ENCODE measurements at regions not wholly inside any gene's neighbourhood (a gene's known extent, or its start where the extent isn't known, plus 50 kb on each side); places are given as distances from the start of the nearest gene placed in this dataset.

- WGBS = 60% methylated on average over 1 of the region's 1 CpG
- H2AFZ ChIP-seq (ENCODE audit: low read depth, low read length) = no peak overlapping the region
- H3K4me2 ChIP-seq (ENCODE audit: low read length, poor library complexity, severe bottlenecking) = no peak overlapping the region
- H2BK12ac ChIP-seq (ENCODE audit: low read length in 2 of 2) = no peak overlapping the region
- no peak overlapping the region for H3K4ac ChIP-seq (ENCODE audit: low read depth in 1 of 2, low read length in 2 of 2)
- no peaks in the 10 kb centered on the region for H3K9me3 ChIP-seq (ENCODE audit: control insufficient read depth, low read length)
- no peak overlapping the region for H3K23ac ChIP-seq (ENCODE audit: low read length in 2 of 2)
- DNase-seq = no peak
- no peak overlapping the region for H2BK5ac ChIP-seq (ENCODE audit: low read depth, low read length, poor library complexity, severe bottlenecking)
- no peak overlapping the region for H2AK5ac ChIP-seq (ENCODE audit: low read length, severe bottlenecking)
- H4K91ac ChIP-seq (ENCODE audit: low read length) = no peak overlapping the region
- no peak overlapping the region for H3K14ac ChIP-seq (ENCODE audit: low read length in 2 of 2)
- H3K27me3 ChIP-seq (ENCODE audit: control insufficient read depth in 1 of 2, insufficient read depth in 1 of 2, low read length in 2 of 2) = no peaks in the 10 kb centered on the region
- H3K79me1 ChIP-seq (replicated peaks; ENCODE audit: low read length, poor library complexity, severe bottlenecking) = no peaks in the 10 kb centered on the region
- H3K4me1 ChIP-seq (ENCODE audit: control insufficient read depth, insufficient read depth, low read depth, low read length) = no peaks in the 10 kb centered on the region
- no peak overlapping the region for H3K18ac ChIP-seq (ENCODE audit: low read depth in 1 of 2, low read length in 2 of 2)
- no peak overlapping the region for H2BK15ac ChIP-seq (ENCODE audit: low read depth, poor library complexity, severe bottlenecking)
- H3K27ac ChIP-seq (ENCODE audit: low read length, poor library complexity, severe bottlenecking) = no peak overlapping the region
- no peak overlapping the region for H2BK120ac ChIP-seq (ENCODE audit: low read depth, low read length)
- no peaks in the 10 kb centered on the region for H3K36me3 ChIP-seq (ENCODE audit: control insufficient read depth in 1 of 2, insufficient read depth in 2 of 2, low read depth in 1 of 2, low read length in 2 of 2)
- H3K9ac ChIP-seq (ENCODE audit: low read length) = no peak overlapping the region
- no peak overlapping the region for H3K4me3 ChIP-seq (ENCODE audit: insufficient read depth in 1 of 2, low read depth in 1 of 2, low read length in 2 of 2)
- no peak overlapping the region for H4K8ac ChIP-seq (ENCODE audit: low read length)
Measured at GRCh38 chr4:167930166-167930565, 162.2 kb upstream of the ANXA10 start.

GRCh38 chr4:167934216-167934615, 158.1 kb upstream of the ANXA10 start:
- no peak overlapping the region for H2BK120ac ChIP-seq (ENCODE audit: low read depth, low read length)
- no peak overlapping the region for H3K23ac ChIP-seq (ENCODE audit: low read length in 2 of 2)
- no peak overlapping the region for H3K18ac ChIP-seq (ENCODE audit: low read depth in 1 of 2, low read length in 2 of 2)
- no peak overlapping the region for H4K91ac ChIP-seq (ENCODE audit: low read length)
- H2BK15ac ChIP-seq (ENCODE audit: low read depth, poor library complexity, severe bottlenecking) = no peak overlapping the region
- H2BK5ac ChIP-seq (ENCODE audit: low read depth, low read length, poor library complexity, severe bottlenecking) = no peak overlapping the region
- no peak overlapping the region for H3K4ac ChIP-seq (ENCODE audit: low read depth in 1 of 2, low read length in 2 of 2)
- H3K27ac ChIP-seq (ENCODE audit: low read length, poor library complexity, severe bottlenecking) = no peak overlapping the region
- no peak overlapping the region for H3K4me3 ChIP-seq (ENCODE audit: insufficient read depth in 1 of 2, low read depth in 1 of 2, low read length in 2 of 2)
- DNase-seq = no peak
- H3K36me3 ChIP-seq (ENCODE audit: control insufficient read depth in 1 of 2, insufficient read depth in 2 of 2, low read depth in 1 of 2, low read length in 2 of 2) = no peaks in the 10 kb centered on the region
- no peak overlapping the region for H4K8ac ChIP-seq (ENCODE audit: low read length)
- no peak overlapping the region for H3K9ac ChIP-seq (ENCODE audit: low read length)
- H2AK5ac ChIP-seq (ENCODE audit: low read length, severe bottlenecking) = no peak overlapping the region
- no peaks in the 10 kb centered on the region for H3K79me1 ChIP-seq (replicated peaks; ENCODE audit: low read length, poor library complexity, severe bottlenecking)
- H3K9me3 ChIP-seq (ENCODE audit: control insufficient read depth, low read length) = no peaks in the 10 kb centered on the region
- H3K4me2 ChIP-seq (ENCODE audit: low read length, poor library complexity, severe bottlenecking) = no peak overlapping the region
- H3K14ac ChIP-seq (ENCODE audit: low read length in 2 of 2) = no peak overlapping the region
- no peak overlapping the region for H2BK12ac ChIP-seq (ENCODE audit: low read length in 2 of 2)
- H3K27me3 ChIP-seq (ENCODE audit: control insufficient read depth in 1 of 2, insufficient read depth in 1 of 2, low read length in 2 of 2) = no peaks in the 10 kb centered on the region
- no peaks in the 10 kb centered on the region for H3K4me1 ChIP-seq (ENCODE audit: control insufficient read depth, insufficient read depth, low read depth, low read length)
- H2AFZ ChIP-seq (ENCODE audit: low read depth, low read length) = no peak overlapping the region
- WGBS = 61% methylated on average over 4 of the region's 4 CpGs

GRCh38 chr4:167939863-167940616, 152.3 kb upstream of the ANXA10 start:
- H3K9ac ChIP-seq (ENCODE audit: low read length) = no peak overlapping the region

GRCh38 chr4:167943872-167944505, 148.3 kb upstream of the ANXA10 start:
- Histone ChIP-seq H4K8ac (ENCODE audit: low read length) (no peak overlapping the region), H3K14ac (ENCODE audit: low read length in 2 of 2) (no peak overlapping the region), H2AFZ (ENCODE audit: low read depth, low read length) (no peak overlapping the region), H3K23ac (ENCODE audit: low read length in 2 of 2) (no peak overlapping the region), H3K36me3 (ENCODE audit: control insufficient read depth in 1 of 2, insufficient read depth in 2 of 2, low read depth in 1 of 2, low read length in 2 of 2) (no peaks in the 10 kb centered on the region), H3K4me2 (ENCODE audit: low read length, poor library complexity, severe bottlenecking) (no peak overlapping the region), H2BK12ac (ENCODE audit: low read length in 2 of 2) (no peak overlapping the region), H2BK120ac (ENCODE audit: low read depth, low read length) (no peak overlapping the region), H3K9ac (ENCODE audit: low read length) (no peak overlapping the region), H3K4me3 (ENCODE audit: insufficient read depth in 1 of 2, low read depth in 1 of 2, low read length in 2 of 2) (no peak overlapping the region), H2AK5ac (ENCODE audit: low read length, severe bottlenecking) (no peak overlapping the region), H3K27ac (ENCODE audit: low read length, poor library complexity, severe bottlenecking) (no peak overlapping the region), H3K9me3 (ENCODE audit: control insufficient read depth, low read length) (no peaks in the 10 kb centered on the region), H3K4ac (ENCODE audit: low read depth in 1 of 2, low read length in 2 of 2) (no peak overlapping the region), H2BK15ac (ENCODE audit: low read depth, poor library complexity, severe bottlenecking) (no peak overlapping the region), H3K18ac (ENCODE audit: low read depth in 1 of 2, low read length in 2 of 2) (no peak overlapping the region), H3K27me3 (ENCODE audit: control insufficient read depth in 1 of 2, insufficient read depth in 1 of 2, low read length in 2 of 2) (no peaks in the 10 kb centered on the region), H3K79me1 (replicated peaks; ENCODE audit: low read length, poor library complexity, severe bottlenecking) (no peaks in the 10 kb centered on the region), H4K91ac (ENCODE audit: low read length) (no peak overlapping the region), H2BK5ac (ENCODE audit: low read depth, low read length, poor library complexity, severe bottlenecking) (no peak overlapping the region), H3K4me1 (ENCODE audit: control insufficient read depth, insufficient read depth, low read depth, low read length) (no peaks in the 10 kb centered on the region)
- 71% methylated on average over 3 of the region's 3 CpGs for WGBS
- DNase-seq = no peak

More at GRCh38 chr4:167939863-167940616, 152.3 kb upstream of the ANXA10 start:
- 59% methylated on average over 9 of the region's 10 CpGs for WGBS
- H2AFZ ChIP-seq (ENCODE audit: low read depth, low read length) = no peak overlapping the region
- no peak overlapping the region for H2AK5ac ChIP-seq (ENCODE audit: low read length, severe bottlenecking)
- no peaks in the 10 kb centered on the region for H3K27me3 ChIP-seq (ENCODE audit: control insufficient read depth in 1 of 2, insufficient read depth in 1 of 2, low read length in 2 of 2)
- H3K4me3 ChIP-seq (ENCODE audit: insufficient read depth in 1 of 2, low read depth in 1 of 2, low read length in 2 of 2) = peak overlapping the region in 1 of 2 experiments; percentile 28
- no peak overlapping the region for H3K27ac ChIP-seq (ENCODE audit: low read length, poor library complexity, severe bottlenecking)
- H4K8ac ChIP-seq (ENCODE audit: low read length) = no peak overlapping the region
- no peak overlapping the region for H4K91ac ChIP-seq (ENCODE audit: low read length)
- H2BK5ac ChIP-seq (ENCODE audit: low read depth, low read length, poor library complexity, severe bottlenecking) = no peak overlapping the region
- H3K9me3 ChIP-seq (ENCODE audit: control insufficient read depth, low read length) = no peaks in the 10 kb centered on the region
- no peak overlapping the region for H3K18ac ChIP-seq (ENCODE audit: low read depth in 1 of 2, low read length in 2 of 2)
- no peak overlapping the region for H2BK12ac ChIP-seq (ENCODE audit: low read length in 2 of 2)
- no peak overlapping the region for H3K23ac ChIP-seq (ENCODE audit: low read length in 2 of 2)
- H2BK15ac ChIP-seq (ENCODE audit: low read depth, poor library complexity, severe bottlenecking) = no peak overlapping the region
- no peak for DNase-seq
- H3K4me2 ChIP-seq (ENCODE audit: low read length, poor library complexity, severe bottlenecking) = no peak overlapping the region
- H3K4me1 ChIP-seq (ENCODE audit: control insufficient read depth, insufficient read depth, low read depth, low read length) = no peaks in the 10 kb centered on the region
- no peaks in the 10 kb centered on the region for H3K79me1 ChIP-seq (replicated peaks; ENCODE audit: low read length, poor library complexity, severe bottlenecking)
- no peak overlapping the region for H2BK120ac ChIP-seq (ENCODE audit: low read depth, low read length)
- H3K4ac ChIP-seq (ENCODE audit: low read depth in 1 of 2, low read length in 2 of 2) = no peak overlapping the region
- H3K14ac ChIP-seq (ENCODE audit: low read length in 2 of 2) = no peak overlapping the region
- no peaks in the 10 kb centered on the region for H3K36me3 ChIP-seq (ENCODE audit: control insufficient read depth in 1 of 2, insufficient read depth in 2 of 2, low read depth in 1 of 2, low read length in 2 of 2)
